PC-3 (cell line): ENCODE measurements at regions not wholly inside any gene's neighbourhood (a gene's known extent, or its start where the extent isn't known, plus 50 kb on each side); places are given as distances from the start of the nearest gene placed in this dataset.

Experiments used
- ATAC-seq: fragments of 200-7000 bp; cut with Tn5 transposase; 2 replicates; pipeline ENCODE4 v1.9.1; 2020; ENCODE audit warnings: mild to moderate bottlenecking, moderate library complexity
- BruUV-seq: library from RNA; stranded (reverse); fragments of 400-500 nt; replicated peaks from 2 replicates; lab custom pipeline; 2021; lab: Mats Ljungman, UMichigan
- CTCF ChIA-PET: fragments of 300-600 bp; sonication (Branson Sonifier 250); formaldehyde crosslinking; loops from one replicate; lab custom pipeline; 2022; ENCODE audit warnings: antibody characterized with exemption; lab: Charles Lee
- POLR2A ChIA-PET: fragments of 300-600 bp; sonication (Branson Sonifier 250); formaldehyde crosslinking; loops from one replicate; lab custom pipeline; 2022; ENCODE audit warnings: antibody characterized with exemption; ENCODE audit not compliant: unreplicated experiment; lab: Charles Lee
- DNase-seq: peaks from one replicate; pipeline ENCODE4 v3.0.0-alpha.2; 2015
- H2AFZ ChIP-seq: fragments of 300-600 bp; sonication (generic); 2 replicates; pipeline ENCODE4 v1.6.0; 2016; ENCODE audit warnings: antibody characterized with exemption, low read length
- H3F3A ChIP-seq: fragments of 300-600 bp; sonication (generic); one replicate; pipeline ENCODE4 v1.6.0; 2017; ENCODE audit warnings: antibody characterized with exemption, low read length, control low read depth, mild to moderate bottlenecking; ENCODE audit not compliant: unreplicated experiment
- H3K27ac ChIP-seq: fragments of 300-600 bp; sonication (generic); 2 replicates; pipeline ENCODE4 v1.5.1; 2016; ENCODE audit warnings: mild to moderate bottlenecking, low read length
- H3K27me3 ChIP-seq: fragments of 300-600 bp; sonication (generic); 2 replicates; pipeline ENCODE4 v1.6.1; 2016; ENCODE audit warnings: low read length, mixed read lengths
- H3K36me3 ChIP-seq: fragments of 300-600 bp; sonication (generic); 2 replicates; pipeline ENCODE4 v1.6.1; 2016; ENCODE audit warnings: low read depth, mixed run types, low read length, mixed read lengths
- H3K4me1 ChIP-seq: fragments of 300-600 bp; sonication (generic); 2 replicates; pipeline ENCODE4 v1.5.1; 2016; ENCODE audit warnings: low read length; ENCODE audit not compliant: insufficient read depth
- H3K4me2 ChIP-seq: fragments of 300-600 bp; sonication (generic); 2 replicates; pipeline ENCODE4 v1.6.0; 2016; ENCODE audit warnings: low read length
- H3K4me3 ChIP-seq: fragments of 300-600 bp; sonication (generic); 2 replicates; pipeline ENCODE4 v1.5.1; 2016; ENCODE audit warnings: mild to moderate bottlenecking, low read length, mixed read lengths
- H3K79me2 ChIP-seq: fragments of 300-600 bp; sonication (generic); 2 replicates; pipeline ENCODE4 v1.6.1; 2017; ENCODE audit warnings: low read length, mixed read lengths
- H3K9ac ChIP-seq: fragments of 300-600 bp; sonication (generic); 2 replicates; pipeline ENCODE4 v1.6.0; 2016; ENCODE audit warnings: mild to moderate bottlenecking, low read length
- H3K9me2 ChIP-seq: fragments of 300-600 bp; sonication (generic); replicated peaks from 2 replicates; pipeline ENCODE4 v1.6.1; 2016; ENCODE audit warnings: mixed run types, low read length, mixed read lengths
- H3K9me3 ChIP-seq: fragments of 300-600 bp; sonication (generic); 2 replicates; pipeline ENCODE4 v1.6.1; 2016; ENCODE audit warnings: low read length, mixed read lengths
- H4K20me1 ChIP-seq: fragments of 300-600 bp; sonication (generic); 2 replicates; pipeline ENCODE4 v1.6.1; 2016; ENCODE audit warnings: low read length, mixed read lengths
- CTCF ChIP-seq: fragments of 300-600 bp; sonication (generic); conservative IDR thresholded peaks from 2 replicates; pipeline ENCODE4 v1.5.1; 2017; ENCODE audit warnings: antibody characterized with exemption, low read depth, mild to moderate bottlenecking, low read length
- EZH2 ChIP-seq: fragments of 300-600 bp; sonication (generic); IDR thresholded peaks from one replicate; pipeline ENCODE4 v1.6.1; 2017; ENCODE audit warnings: antibody characterized with exemption, mild to moderate bottlenecking, low read length; ENCODE audit not compliant: unreplicated experiment
- EZH2phosphoT487 ChIP-seq: fragments of 300-600 bp; sonication (generic); IDR thresholded peaks from 2 replicates; pipeline ENCODE4 v1.6.1; 2018; ENCODE audit warnings: mild to moderate bottlenecking, antibody characterized with exemption, low read length, borderline replicate concordance
- intact Hi-C: fragments of 100-400 bp; cut with micrococcal nuclease; formaldehyde crosslinking; loops from 2 replicates; pipeline ENCODE4 v1.9.0; 2023

DNA sequence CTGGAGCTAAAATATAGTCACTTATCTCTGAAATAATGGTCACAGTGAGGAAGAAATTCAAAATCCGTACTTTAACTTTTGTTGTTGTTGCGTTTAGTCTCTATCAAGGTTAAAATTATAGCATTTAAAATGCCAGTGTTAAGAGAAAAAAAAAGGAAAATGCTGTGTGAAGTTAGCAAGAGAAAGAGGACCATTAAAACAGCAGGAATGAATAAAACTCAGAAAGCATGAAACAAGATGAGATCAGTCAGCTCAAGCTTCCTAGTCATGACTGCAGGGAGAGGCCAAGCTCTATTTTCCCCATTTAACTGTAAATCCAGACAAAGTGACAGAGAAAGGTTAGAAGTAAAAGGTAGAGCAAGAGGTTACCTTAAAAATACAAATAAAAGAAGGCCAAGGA lies 281.7 kb upstream of the ATP5MC3 start:
- Histone ChIP-seq H3K9me3 (no peaks in the 10 kb centered on the region), H4K20me1 (no peaks in the 10 kb centered on the region), H3K4me3 (no peak overlapping the region), H3K9ac (no peak overlapping the region), H3K79me2 (no peaks in the 10 kb centered on the region), H3K9me2 (no peaks in the 10 kb centered on the region), H3K36me3 (no peaks in the 10 kb centered on the region), H3K4me1 (no peaks in the 10 kb centered on the region), H3K27me3 (peaks cover 49% of the 10 kb centered on the region), H3F3A (no peaks in the 10 kb centered on the region), H3K4me2 (no peak overlapping the region), H3K27ac (no peak overlapping the region), H2AFZ (no peak overlapping the region)
- POLR2A ChIA-PET, result no interaction called here
- CTCF ChIA-PET, result no interaction called here
- intact Hi-C loops, result no loop called here
- TF ChIP-seq EZH2phosphoT487, result no peak
- no peak for TF ChIP-seq CTCF
- no peak for TF ChIP-seq EZH2
- BruUV-seq, result no TSS peak
- no peak for ATAC-seq
- no peak for DNase-seq

GRCh38 chr2:175462246-175462645 lies 280.7 kb upstream of the ATP5MC3 start:
- Histone ChIP-seq H3K4me1 (no peaks in the 10 kb centered on the region), H3K4me3 (no peak overlapping the region), H3K4me2 (no peak overlapping the region), H3K9ac (no peak overlapping the region), H2AFZ (no peak overlapping the region), H3K9me3 (no peaks in the 10 kb centered on the region), H3F3A (no peaks in the 10 kb centered on the region), H3K36me3 (no peaks in the 10 kb centered on the region), H4K20me1 (no peaks in the 10 kb centered on the region), H3K27me3 (peaks cover 47% of the 10 kb centered on the region), H3K27ac (no peak overlapping the region), H3K79me2 (no peaks in the 10 kb centered on the region), H3K9me2 (no peaks in the 10 kb centered on the region)
- intact Hi-C loops, result no loop called here
- BruUV-seq, result no TSS peak
- DNase-seq (no peak), ATAC-seq (no peak)
- TF ChIP-seq CTCF, result no peak
- no peak for TF ChIP-seq EZH2phosphoT487
- TF ChIP-seq EZH2, result no peak
- ChIA-PET CTCF (no interaction called here), POLR2A (no interaction called here)

DNA sequence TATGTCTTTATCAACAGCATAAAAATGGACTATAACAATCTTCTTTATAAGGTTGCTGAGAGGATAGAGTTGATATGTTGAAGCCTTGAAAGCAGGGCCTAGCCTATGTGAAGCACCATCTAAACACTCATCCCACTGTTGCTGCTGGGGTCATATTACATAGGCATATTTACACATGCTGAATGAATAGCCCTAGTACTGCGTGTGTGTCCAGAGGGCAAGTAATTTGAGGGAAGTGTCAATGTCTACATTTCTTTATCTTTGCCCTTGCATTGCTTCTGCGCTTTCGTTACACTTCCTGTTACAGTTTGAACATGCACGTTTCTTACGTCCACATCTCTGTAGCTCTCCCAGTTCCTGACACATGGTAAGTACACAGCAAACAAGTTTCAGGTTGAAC lies 280.3 kb upstream of the ATP5MC3 start:
- Histone ChIP-seq H3K36me3 (no peaks in the 10 kb centered on the region), H3K79me2 (no peaks in the 10 kb centered on the region), H3K27ac (no peak overlapping the region), H2AFZ (no peak overlapping the region), H3K27me3 (peaks cover 48% of the 10 kb centered on the region), H4K20me1 (no peaks in the 10 kb centered on the region), H3F3A (no peaks in the 10 kb centered on the region), H3K9ac (no peak overlapping the region), H3K4me3 (no peak overlapping the region), H3K4me2 (no peak overlapping the region), H3K9me2 (no peaks in the 10 kb centered on the region), H3K9me3 (no peaks in the 10 kb centered on the region), H3K4me1 (no peaks in the 10 kb centered on the region)
- POLR2A ChIA-PET, result no interaction called here
- no peak for ATAC-seq
- no TSS peak for BruUV-seq
- intact Hi-C loops, result no loop called here
- CTCF ChIA-PET, result no interaction called here
- TF ChIP-seq EZH2 (no peak), EZH2phosphoT487 (no peak), CTCF (no peak)
- DNase-seq, result peak; percentile 4
